ENCODE measurements at regions not wholly inside any gene's neighbourhood (a gene's known extent, or its start where the extent isn't known, plus 50 kb on each side); places are given as distances from the start of the nearest gene placed in this dataset.
"Not testable (repeated sequence)": the region's sequence is repeated elsewhere in the genome, so short reads cannot be mapped to it uniquely, and the experiment has no call there.

DNA sequence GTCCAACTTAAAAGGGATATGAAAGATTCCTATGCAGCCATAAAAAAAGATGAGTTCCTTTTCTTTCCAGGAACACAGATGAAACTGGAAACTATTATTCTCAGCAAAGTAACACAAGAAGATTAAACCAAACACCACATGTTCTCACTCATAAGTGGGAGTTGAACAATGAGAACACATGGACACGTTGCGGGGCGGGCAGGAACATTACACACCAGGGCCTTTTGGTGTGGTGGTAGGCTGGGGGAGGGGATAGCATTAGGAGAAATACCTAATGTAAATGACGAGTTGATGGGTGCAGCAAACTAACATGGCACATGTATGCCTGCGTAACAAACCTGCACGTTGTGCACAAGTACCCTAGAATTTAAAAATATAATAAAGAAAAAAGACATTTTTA is 516.1 kb downstream of the LRRC70 start:
- Mint-ChIP-seq H3K9me3 (peaks cover 18% of the 10 kb centered on the region), H3K27me3 (ENCODE audit: low read depth) (no peaks in the 10 kb centered on the region), H3K4me3 (no peak overlapping the region), H3K27ac (no peak overlapping the region), H3K4me1 (peaks cover 25% of the 10 kb centered on the region), H3K36me3 (no peaks in the 10 kb centered on the region)
- no peak for TF ChIP-seq CTCF (IDR thresholded peaks at IDR 0.05; ENCODE audit: unreplicated experiment)
- no peak for DNase-seq (ENCODE audit: low spot score in 2 of 2, unreplicated experiment in 2 of 2)

DNA sequence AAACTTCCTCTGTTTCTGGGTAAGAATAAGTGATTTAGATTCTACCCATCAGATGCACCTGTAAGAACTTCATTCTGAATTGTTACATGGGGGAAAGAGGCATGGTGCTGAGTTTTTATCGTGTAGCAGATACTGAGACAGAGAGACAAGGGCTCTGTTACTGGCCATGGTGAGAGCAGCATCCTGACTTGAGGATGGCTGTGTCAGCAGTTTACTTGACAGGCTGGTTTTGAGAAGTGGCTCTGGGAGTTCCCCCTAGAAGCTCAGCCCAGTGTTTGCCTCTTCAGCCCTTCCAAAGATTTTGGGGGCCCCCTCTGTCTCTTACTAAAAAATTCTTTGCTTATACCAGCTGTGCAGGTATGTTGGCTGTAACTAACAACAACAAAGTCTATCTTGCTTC is 510.5 kb downstream of the LRRC70 start:
- H3K27ac Mint-ChIP-seq: no peak overlapping the region
- H3K27me3 Mint-ChIP-seq (ENCODE audit: low read depth): no peaks in the 10 kb centered on the region
- no peak overlapping the region for H3K4me3 Mint-ChIP-seq

DNA sequence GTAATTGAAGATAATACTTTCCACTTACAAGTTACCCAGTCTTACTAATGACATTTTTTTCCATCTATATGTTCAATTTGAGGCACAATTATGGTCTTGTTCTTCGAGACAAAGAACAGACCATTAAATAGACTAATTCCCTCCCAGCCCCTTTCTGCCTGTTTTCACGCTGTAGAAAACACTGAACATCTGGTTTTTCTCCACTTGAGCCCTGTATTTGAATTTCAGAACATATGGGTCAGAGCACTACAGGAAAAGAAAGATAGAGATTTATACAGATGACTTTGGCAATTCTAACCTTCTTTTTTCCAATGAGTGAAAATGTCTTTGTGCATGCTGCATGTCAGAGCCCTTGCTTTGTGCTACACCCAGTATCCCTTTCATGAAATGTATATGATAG is 506.9 kb downstream of the LRRC70 start:
- Mint-ChIP-seq H3K27ac (no peak overlapping the region), H3K4me3 (no peak overlapping the region), H3K27me3 (ENCODE audit: low read depth) (no peaks in the 10 kb centered on the region), H3K4me1 (no peaks in the 10 kb centered on the region), H3K36me3 (no peaks in the 10 kb centered on the region), H3K9me3 (no peaks in the 10 kb centered on the region)
- DNase-seq (ENCODE audit: low spot score in 2 of 2, unreplicated experiment in 2 of 2): no peak
- no peak for TF ChIP-seq CTCF (IDR thresholded peaks at IDR 0.05; ENCODE audit: unreplicated experiment)

More for the DNA sequence above, 510.5 kb downstream of the LRRC70 start:
- H3K36me3 Mint-ChIP-seq: no peaks in the 10 kb centered on the region
- H3K4me1 Mint-ChIP-seq: no peaks in the 10 kb centered on the region
- peaks cover 18% of the 10 kb centered on the region for H3K9me3 Mint-ChIP-seq
- no peak for TF ChIP-seq CTCF (IDR thresholded peaks at IDR 0.05; ENCODE audit: unreplicated experiment)
- no peak for DNase-seq (ENCODE audit: low spot score in 2 of 2, unreplicated experiment in 2 of 2)

DNA sequence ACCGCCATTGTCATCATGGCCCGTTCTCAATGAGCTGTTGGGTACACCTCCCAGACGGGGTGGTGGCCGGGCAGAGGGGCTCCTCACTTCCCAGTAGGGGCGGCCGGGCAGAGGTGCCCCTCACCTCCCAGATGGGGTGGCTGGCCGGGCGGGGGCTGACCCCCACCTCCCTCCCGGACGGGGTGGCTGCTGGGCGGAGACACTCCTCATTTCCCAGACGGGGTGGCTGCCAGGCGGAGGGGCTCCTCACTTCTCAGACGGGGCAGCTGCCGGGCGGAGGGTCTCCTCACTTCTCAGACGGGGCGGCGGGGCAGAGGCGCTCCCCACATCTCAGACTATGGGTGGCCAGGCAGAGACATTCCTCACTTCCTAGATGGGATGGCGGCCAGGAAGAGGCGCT is 505.1 kb downstream of the LRRC70 start:
- not testable (repeated sequence) for H3K9me3 Mint-ChIP-seq; DNase-seq (ENCODE audit: low spot score in 2 of 2, unreplicated experiment in 2 of 2); H3K4me3 Mint-ChIP-seq; H3K27ac Mint-ChIP-seq; H3K4me1 Mint-ChIP-seq; H3K27me3 Mint-ChIP-seq (ENCODE audit: low read depth); H3K36me3 Mint-ChIP-seq

DNA sequence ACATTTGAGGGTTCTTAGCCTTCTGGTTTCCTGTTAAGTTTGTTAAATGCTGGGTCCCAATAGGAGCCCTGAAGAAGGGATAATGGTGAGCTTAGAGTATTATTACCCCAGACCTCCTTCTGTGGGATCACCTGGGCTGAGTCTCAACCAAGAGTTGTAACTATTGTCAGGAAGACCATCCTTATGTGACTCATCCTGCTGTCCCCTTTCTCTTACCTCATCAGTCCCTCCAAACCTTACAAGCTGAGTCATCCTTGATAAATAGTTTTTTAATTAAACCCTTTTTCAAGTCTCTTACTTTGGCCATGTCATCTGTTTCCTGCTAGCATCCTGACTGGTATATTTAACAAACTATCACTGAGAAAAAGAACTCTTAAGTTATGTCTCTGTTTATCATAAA is 502.8 kb downstream of the LRRC70 start:
- DNase-seq (ENCODE audit: low spot score in 2 of 2, unreplicated experiment in 2 of 2): no peak
- no peaks in the 10 kb centered on the region for H3K36me3 Mint-ChIP-seq
- no peak for TF ChIP-seq CTCF (IDR thresholded peaks at IDR 0.05; ENCODE audit: unreplicated experiment)
- H3K9me3 Mint-ChIP-seq: peaks cover 6% of the 10 kb centered on the region
- no peak overlapping the region for H3K4me3 Mint-ChIP-seq
- no peaks in the 10 kb centered on the region for H3K27me3 Mint-ChIP-seq (ENCODE audit: low read depth)
- no peaks in the 10 kb centered on the region for H3K4me1 Mint-ChIP-seq
- no peak overlapping the region for H3K27ac Mint-ChIP-seq

DNA sequence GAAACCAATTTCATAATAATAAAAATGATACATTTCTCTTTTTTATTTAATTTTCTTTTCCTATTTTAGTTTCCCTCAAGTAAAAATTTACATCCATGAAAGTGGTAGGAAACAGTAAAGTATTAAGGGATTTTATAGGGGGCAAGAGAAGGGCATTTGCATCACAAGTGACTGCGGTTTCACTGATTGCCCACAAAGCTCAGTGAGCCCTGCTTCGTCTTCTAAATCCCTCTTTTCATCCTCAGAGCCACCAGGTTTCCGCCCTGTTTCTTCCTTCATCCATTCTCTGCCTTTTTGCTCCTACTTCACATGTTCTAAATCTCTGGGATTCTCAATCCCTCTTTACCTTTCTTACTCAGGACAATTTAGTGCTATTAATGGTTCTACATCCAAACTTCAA is 491.4 kb downstream of the LRRC70 start:
- no peaks in the 10 kb centered on the region for H3K4me1 Mint-ChIP-seq
- DNase-seq (ENCODE audit: low spot score in 2 of 2, unreplicated experiment in 2 of 2): no peak
- peaks cover 3% of the 10 kb centered on the region for H3K27me3 Mint-ChIP-seq (ENCODE audit: low read depth)
- H3K27ac Mint-ChIP-seq: no peak overlapping the region
- H3K36me3 Mint-ChIP-seq: no peaks in the 10 kb centered on the region
- no peaks in the 10 kb centered on the region for H3K9me3 Mint-ChIP-seq
- TF ChIP-seq CTCF (IDR thresholded peaks at IDR 0.05; ENCODE audit: unreplicated experiment): no peak
- H3K4me3 Mint-ChIP-seq: no peak overlapping the region
